ENCODE measurements at regions not wholly inside any gene's neighbourhood (a gene's known extent, or its start where the extent isn't known, plus 50 kb on each side); places are given as distances from the start of the nearest gene placed in this dataset.

DNA sequence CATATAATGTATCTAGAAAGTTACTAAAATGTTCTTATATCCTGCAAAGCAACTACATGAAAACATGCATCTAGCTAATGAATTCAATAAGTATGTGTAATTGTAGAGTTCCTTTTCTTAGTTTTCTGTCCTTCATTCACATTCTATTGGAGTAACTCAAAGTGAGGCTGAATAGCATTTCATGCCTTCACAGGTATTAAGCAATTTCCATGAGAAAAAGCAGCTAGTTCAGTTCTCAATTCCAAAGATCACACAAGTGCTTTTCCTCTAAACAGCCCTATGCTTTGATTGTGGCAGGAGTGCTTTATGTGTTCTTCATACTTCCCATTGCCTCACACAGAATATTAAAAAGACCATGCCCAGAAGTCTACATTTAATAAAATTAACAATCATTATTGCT, 274.9 kb downstream of the RFPL4B start:
- no peak for TF ChIP-seq CTCF (IDR thresholded peaks at IDR 0.05)

- no peak for TF ChIP-seq CTCF (IDR thresholded peaks at IDR 0.05)
Measured at GRCh38 chr6:112626468-112627082, 279.4 kb downstream of the RFPL4B start.

- TF ChIP-seq CTCF (IDR thresholded peaks at IDR 0.05) = no peak
Measured at GRCh38 chr6:112634376-112634775, 287.2 kb downstream of the RFPL4B start.

GRCh38 chr6:112636650-112637262, 289.6 kb downstream of the RFPL4B start:
- TF ChIP-seq CTCF (IDR thresholded peaks at IDR 0.05) = no peak

GRCh38 chr6:112639391-112639831, 292.3 kb downstream of the RFPL4B start:
- TF ChIP-seq CTCF (IDR thresholded peaks at IDR 0.05) = no peak

GRCh38 chr6:112640891-112641290, 293.8 kb downstream of the RFPL4B start:
- TF ChIP-seq CTCF (IDR thresholded peaks at IDR 0.05) = no peak

DNA sequence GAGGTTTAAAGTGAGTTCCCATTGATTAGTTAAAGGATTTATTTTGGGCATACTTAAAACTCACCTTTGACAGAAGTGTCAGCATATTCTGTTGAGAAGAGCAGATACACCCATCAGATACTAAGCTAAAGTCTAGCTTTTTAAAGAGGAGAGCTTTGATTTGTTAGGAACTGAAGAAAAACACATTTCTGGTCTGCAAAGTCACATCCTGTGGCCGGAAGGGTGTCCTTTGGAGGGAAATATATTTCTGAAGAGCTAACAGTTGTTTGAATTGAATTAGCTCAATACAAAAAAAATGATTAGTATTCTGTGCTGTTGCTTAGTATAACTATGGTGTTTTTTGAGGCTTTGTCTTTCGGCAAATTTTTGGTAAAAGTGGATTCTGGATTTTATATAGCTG, 302.7 kb downstream of the RFPL4B start:
- no peak for TF ChIP-seq CTCF (IDR thresholded peaks at IDR 0.05)
